BE2C (cell line): ENCODE measurements at regions not wholly inside any gene's neighbourhood (a gene's known extent, or its start where the extent isn't known, plus 50 kb on each side); places are given as distances from the start of the nearest gene placed in this dataset.

Experiments used
- DNase-seq: peaks from one replicate; pipeline ENCODE4 v3.0.0-alpha.2; 2020
- H3K27me3 ChIP-seq: fragments of 250-450 bp; sonication (Bioruptor Pico); 2 replicates; pipeline ENCODE4 v1.5.1; 2020; ENCODE audit warnings: mild to moderate bottlenecking
- H3K36me3 ChIP-seq: fragments of 250-450 bp; sonication (Bioruptor Pico); 2 replicates; pipeline ENCODE4 v1.5.1; 2020; ENCODE audit warnings: mild to moderate bottlenecking
- H3K4me1 ChIP-seq: fragments of 250-450 bp; sonication (Bioruptor Pico); 2 replicates; pipeline ENCODE4 v1.5.1; 2020
- H3K4me3 ChIP-seq: 2 replicates; pipeline ENCODE4 v1.5.1; 2011; ENCODE audit warnings: low read depth, low read length
- H3K9me3 ChIP-seq: fragments of 250-450 bp; sonication (Bioruptor Pico); 2 replicates; pipeline ENCODE4 v1.5.1; 2020
- TF ChIP-seq, protein P1 (sequence below): IDR thresholded peaks from 2 replicates; pipeline ENCODE4 v1.5.1; 2012; ENCODE audit warnings: mild to moderate bottlenecking, low read depth, low read length

DNA sequence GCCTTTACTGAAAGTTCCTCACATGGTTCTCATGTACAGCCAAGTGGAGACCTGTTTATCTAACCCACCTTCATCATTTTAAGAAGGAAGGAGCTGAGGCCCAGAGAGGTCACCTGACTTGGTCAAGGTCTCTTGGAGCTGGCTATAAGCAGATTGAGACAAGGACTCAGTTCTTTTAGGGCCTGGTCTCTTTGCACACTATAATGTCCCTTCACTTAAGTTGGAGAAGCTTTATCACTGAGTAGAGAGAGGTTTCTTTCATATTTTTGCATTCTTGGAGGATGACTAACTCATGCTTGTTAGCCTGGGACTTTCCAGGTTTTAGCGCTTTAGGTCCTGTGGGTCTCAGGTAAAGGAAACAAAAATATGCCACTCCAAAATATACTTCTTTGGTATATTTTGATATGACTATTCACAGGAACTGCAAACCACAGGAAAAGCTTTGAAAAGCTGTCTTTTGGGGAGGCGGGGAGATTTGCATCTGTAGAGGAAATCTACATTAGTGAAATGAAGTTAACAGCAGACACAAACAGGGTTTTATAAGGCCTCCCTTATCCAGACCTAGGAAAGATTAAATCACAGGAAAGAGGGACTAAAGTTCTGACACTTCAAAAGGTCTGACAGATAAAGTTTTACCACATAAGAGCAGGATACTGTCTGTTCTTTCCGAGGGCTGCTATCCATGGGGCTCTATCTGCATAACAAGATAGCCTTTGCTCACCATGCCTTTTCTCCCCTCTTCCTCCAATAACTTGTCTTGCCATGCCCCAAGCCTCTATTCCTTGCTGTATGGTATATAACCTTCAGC, 95.8 kb upstream of the ANKRD55 start:
- H3K4me1 ChIP-seq, result peaks cover 38% of the 10 kb centered on the region
- no peak overlapping the region for H3K4me3 ChIP-seq
- no peaks in the 10 kb centered on the region; the same call in 1 of the 2 replicates for H3K9me3 ChIP-seq
- no peaks in the 10 kb centered on the region for H3K27me3 ChIP-seq
- H3K36me3 ChIP-seq, result no peaks in the 10 kb centered on the region
- TF ChIP-seq, protein P1, sequence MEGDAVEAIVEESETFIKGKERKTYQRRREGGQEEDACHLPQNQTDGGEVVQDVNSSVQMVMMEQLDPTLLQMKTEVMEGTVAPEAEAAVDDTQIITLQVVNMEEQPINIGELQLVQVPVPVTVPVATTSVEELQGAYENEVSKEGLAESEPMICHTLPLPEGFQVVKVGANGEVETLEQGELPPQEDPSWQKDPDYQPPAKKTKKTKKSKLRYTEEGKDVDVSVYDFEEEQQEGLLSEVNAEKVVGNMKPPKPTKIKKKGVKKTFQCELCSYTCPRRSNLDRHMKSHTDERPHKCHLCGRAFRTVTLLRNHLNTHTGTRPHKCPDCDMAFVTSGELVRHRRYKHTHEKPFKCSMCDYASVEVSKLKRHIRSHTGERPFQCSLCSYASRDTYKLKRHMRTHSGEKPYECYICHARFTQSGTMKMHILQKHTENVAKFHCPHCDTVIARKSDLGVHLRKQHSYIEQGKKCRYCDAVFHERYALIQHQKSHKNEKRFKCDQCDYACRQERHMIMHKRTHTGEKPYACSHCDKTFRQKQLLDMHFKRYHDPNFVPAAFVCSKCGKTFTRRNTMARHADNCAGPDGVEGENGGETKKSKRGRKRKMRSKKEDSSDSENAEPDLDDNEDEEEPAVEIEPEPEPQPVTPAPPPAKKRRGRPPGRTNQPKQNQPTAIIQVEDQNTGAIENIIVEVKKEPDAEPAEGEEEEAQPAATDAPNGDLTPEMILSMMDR, result no peak
- DNase-seq, result no peak

DNA sequence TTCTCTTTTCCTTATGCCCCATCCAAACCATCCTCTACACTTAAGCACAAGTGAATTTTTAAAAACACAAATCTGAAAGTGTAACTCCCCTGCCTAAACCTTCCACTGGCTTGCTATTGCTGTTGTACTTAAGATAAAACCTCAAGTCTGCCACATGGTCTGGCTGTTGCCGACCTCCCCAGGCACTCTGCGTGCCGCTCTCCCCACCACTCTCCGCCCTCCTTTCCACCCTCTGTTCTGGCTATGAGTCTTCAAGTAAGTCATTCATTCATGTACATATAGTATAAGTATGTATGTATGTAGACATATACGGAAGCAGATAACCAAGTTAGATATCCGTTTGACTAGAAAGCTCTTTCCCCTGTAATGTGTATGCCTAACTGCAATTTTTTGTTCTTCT, 94.7 kb upstream of the ANKRD55 start:
- H3K4me1 ChIP-seq, result peaks cover 46% of the 10 kb centered on the region

DNA sequence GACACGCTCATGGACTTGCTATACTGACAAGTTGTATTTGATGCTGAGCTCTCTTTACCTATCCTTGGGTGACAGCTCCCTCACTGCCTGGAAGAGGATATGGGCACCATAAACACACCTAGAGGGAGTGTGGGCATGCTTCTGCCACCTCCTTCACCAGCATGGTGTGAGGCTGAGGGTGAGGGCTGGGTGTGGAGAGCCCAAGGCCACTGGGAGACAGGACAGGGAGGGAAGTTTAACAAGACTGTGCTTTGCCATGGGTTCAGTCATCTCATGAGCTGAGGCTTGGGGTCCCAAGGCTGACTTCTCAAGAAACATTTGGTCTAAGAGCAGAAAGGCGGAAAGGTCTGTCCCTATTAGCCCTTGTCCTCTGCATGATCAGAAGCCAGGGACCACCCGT, 93.6 kb upstream of the ANKRD55 start:
- Histone ChIP-seq H3K4me1 (peaks cover 46% of the 10 kb centered on the region), H3K27me3 (no peaks in the 10 kb centered on the region), H3K9me3 (no peaks in the 10 kb centered on the region; the same call in 1 of the 2 replicates), H3K4me3 (no peak overlapping the region), H3K36me3 (no peaks in the 10 kb centered on the region)
- no peak for DNase-seq
- TF ChIP-seq, protein P1, result no peak

More for the DNA sequence above, 94.7 kb upstream of the ANKRD55 start:
- no peak for DNase-seq
- Histone ChIP-seq H3K27me3 (no peaks in the 10 kb centered on the region), H3K4me3 (no peak overlapping the region), H3K9me3 (no peaks in the 10 kb centered on the region; the same call in 1 of the 2 replicates), H3K36me3 (no peaks in the 10 kb centered on the region)
- TF ChIP-seq, protein P1, result no peak

DNA sequence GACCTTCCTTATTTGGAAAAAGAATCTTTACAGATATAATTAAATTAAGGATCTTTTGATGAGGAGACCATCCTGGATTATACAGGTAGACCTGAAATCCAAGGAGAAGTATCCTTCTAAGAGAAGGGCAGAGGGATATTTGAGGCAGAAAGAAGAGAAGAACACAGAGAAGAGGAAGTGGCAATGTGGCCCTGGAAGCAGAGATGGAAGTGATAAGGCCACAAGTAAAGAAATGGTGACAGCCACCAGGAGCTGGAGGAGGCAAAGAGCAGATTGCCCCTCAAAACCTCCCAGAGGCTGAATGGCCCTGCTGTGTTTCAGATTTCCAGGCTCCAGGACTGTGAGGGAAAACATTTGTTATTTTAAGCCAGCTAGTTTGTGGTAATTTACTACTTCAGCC, 93.0 kb upstream of the ANKRD55 start:
- H3K27me3 ChIP-seq, result no peaks in the 10 kb centered on the region
- TF ChIP-seq, protein P1, result no peak

DNA sequence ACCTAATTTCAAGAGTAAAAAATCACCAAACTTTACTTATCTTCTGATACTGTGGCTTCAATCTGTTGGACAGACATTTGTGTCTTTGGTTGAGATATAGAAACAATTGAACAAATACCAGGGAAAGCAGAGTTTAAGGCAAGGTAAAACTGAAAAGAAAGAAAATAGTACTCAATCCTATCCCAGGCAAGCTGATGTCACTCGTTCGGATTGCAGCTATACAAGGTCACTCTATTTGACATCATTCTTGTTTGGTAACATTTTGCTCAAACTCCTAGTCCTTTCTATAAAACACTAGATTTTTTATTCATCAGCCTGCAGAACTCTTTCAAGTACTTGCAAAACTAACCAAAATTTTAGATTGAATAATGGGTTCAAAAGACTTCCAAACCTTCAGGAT, 91.9 kb upstream of the ANKRD55 start:
- DNase-seq, result no peak
- no peaks in the 10 kb centered on the region; the same call in 1 of the 2 replicates for H3K9me3 ChIP-seq
- H3K27me3 ChIP-seq, result no peaks in the 10 kb centered on the region
- H3K4me1 ChIP-seq, result peaks cover 46% of the 10 kb centered on the region
- TF ChIP-seq, protein P1, result no peak
- no peak overlapping the region for H3K4me3 ChIP-seq
- H3K36me3 ChIP-seq, result no peaks in the 10 kb centered on the region

More for the DNA sequence above, 93.0 kb upstream of the ANKRD55 start:
- H3K9me3 ChIP-seq, result no peaks in the 10 kb centered on the region; the same call in 1 of the 2 replicates
- H3K4me1 ChIP-seq, result peaks cover 46% of the 10 kb centered on the region
- H3K36me3 ChIP-seq, result no peaks in the 10 kb centered on the region
- no peak for DNase-seq
- H3K4me3 ChIP-seq, result no peak overlapping the region

DNA sequence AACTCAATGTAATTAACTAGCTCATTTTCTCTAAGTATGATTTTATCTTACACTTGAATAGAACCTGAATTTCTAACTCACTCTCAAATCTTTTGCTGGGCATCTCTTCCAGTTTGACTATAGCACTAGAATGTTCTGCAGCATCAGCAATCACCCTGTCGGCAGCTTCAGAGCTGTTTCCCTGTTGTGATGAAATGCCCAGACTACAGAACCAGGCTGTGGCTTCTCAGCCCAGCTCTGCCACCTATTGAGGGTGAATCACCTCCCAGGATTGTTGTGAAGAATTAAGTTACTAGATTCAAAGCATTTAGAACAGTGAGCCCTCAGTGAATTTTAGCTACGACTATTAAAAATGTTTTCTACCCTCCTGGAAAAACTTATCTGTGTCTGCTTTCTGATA, 90.4 kb upstream of the ANKRD55 start:
- Histone ChIP-seq H3K9me3 (no peaks in the 10 kb centered on the region; the same call in 1 of the 2 replicates), H3K4me1 (peaks cover 45% of the 10 kb centered on the region), H3K36me3 (no peaks in the 10 kb centered on the region), H3K4me3 (no peak overlapping the region), H3K27me3 (no peaks in the 10 kb centered on the region)
- no peak for DNase-seq
- TF ChIP-seq, protein P1, result peak; percentile 12; the same call in 1 of the 2 replicates
